Stimulated activated CD4-positive, alpha-beta T cell treated with anti-CD3 and anti-CD28 coated beads, Interleukin-2, amount 100 ng/mL, for 24 hours (primary cell): ENCODE measurements at regions not wholly inside any gene's neighbourhood (a gene's known extent, or its start where the extent isn't known, plus 50 kb on each side); places are given as distances from the start of the nearest gene placed in this dataset.
"Not testable (repeated sequence)": the region's sequence is repeated elsewhere in the genome, so short reads cannot be mapped to it uniquely, and the experiment has no call there.

Source experiments
- DNase-seq, 2 donors: peaks; one replicate each; pipeline ENCODE4 v3.0.0-alpha.2; 2020

DNA sequence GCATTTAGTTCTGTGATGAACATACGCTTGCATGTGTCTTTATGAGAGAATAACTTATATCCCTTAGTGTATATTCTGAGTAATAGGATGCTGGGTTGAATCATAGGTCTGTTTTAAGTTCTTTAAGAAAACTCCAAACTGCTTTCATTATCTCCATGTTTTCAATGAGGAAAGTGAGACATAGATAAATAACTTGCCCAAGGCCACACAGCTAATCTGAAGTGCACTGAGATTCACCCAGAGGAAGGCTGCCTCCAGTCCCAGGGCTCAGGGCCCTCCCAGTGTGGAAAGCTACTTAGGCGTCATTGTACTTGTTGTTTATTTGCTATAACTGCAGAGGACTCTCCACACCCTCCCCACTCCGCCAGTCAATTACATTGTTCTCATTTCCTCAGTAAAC lies 126.7 kb downstream of the INHBA start:
- no peak for DNase-seq

DNA sequence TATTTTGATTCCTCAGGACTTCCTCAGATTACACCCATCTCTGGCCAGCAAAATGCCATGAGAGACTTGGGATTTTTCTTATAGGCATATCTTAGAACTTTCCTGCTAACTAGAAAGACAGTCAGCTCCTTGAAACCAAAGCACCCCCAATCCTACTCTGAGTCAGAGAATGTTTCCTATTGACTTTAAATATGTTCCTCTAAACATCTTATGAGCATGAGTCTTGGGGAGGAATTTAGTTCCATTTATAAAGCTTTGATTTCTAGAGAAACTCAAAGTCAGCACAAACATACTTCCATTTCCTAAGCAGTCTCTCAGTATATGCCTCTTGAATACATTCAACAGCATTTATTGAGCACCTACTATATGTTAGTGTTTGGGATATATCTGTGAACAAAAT lies 128.5 kb downstream of the INHBA start:
- DNase-seq, result no peak

DNA sequence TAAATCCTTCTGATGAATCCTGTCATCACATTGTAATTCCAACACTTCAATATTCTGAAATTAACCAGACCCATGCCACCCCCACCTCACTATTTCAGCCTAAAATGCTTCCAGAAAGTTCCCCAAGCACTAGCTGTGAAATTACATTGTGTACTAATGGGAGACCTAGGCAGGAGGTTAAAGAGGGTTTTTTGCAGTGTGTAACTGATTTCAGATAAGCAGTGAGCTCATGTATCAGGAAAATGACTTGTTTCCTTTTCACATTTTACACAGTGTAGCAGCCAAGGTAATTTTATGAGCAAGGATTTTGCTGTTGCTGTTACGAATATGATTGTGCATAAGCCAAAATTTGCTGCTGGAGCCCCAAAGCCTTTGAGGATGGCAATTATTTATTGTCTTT lies 129.0 kb downstream of the INHBA start:
- DNase-seq, result no peak

DNA sequence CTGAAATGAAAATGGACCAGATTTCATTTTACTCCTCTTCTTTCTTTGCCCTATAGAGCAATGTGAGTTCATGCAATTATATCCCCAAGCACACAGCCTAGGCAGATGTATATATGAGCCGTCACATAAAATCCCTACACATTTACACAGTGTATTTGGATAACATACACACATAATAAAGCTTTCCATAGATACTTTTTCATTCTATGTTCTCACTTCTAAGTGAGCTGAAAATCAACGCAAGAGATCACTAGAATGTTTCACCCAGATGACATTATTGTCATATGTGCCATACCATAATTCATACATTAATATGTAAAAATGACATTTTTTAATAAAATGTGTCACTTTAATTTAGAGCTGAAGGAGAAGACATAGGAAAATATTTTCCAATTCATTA lies 129.4 kb downstream of the INHBA start:
- DNase-seq, result no peak

DNA sequence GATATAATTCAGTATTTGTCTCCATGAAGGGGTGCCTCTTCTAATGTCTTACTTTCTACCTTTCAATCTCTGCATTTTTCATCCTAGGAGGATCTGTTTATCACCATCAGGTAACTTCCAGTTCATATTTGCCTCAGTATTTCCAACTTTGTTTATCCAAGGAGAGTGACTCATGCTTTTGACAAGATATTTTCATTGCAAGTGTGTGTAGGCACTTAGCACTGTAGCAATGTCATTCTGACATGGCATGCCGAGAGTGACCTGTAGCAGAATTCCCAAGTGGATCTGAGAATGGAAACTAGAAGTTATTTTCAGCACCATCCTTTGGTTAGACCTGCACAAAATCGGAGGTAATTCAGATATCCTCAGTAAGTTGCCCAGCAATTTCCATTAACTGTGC lies 129.9 kb downstream of the INHBA start:
- no peak for DNase-seq

DNA sequence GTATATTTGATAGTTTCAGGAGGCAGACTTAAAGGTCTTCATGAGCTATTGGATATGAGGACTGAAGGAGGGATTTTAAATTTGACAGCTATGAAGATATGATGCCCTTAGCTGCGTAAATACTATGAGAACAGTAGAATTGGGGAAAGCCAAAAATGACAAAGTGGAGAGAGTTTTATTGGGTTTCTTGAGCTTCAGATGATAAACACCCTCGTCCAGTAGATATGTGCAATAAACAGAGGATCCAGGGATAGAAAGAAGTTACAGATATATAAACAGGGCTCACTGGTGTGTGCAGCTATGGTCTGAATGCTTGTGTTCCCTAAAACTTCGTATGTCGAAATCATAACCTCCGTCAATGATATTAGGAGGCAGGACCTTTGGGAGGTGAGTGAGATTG lies 131.3 kb downstream of the INHBA start:
- no peak for DNase-seq

DNA sequence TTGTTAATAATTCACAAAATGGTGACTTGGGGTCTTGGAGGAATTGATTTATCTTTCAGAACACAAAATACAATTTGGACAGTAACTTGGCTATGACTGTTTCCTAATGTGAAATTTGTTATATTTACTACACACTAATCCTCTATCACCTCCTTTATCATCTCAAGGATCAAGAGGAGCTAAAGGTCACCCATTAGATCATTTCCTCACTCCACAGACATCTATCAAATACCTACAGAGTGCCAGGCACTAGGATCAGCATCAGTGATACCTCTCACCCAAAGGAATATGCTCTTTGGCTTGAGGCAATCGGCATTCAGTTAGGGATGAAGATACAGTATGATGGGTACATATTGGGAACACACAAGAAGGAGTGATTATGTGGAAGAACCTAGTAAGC lies 132.1 kb downstream of the INHBA start:
- no peak for DNase-seq

DNA sequence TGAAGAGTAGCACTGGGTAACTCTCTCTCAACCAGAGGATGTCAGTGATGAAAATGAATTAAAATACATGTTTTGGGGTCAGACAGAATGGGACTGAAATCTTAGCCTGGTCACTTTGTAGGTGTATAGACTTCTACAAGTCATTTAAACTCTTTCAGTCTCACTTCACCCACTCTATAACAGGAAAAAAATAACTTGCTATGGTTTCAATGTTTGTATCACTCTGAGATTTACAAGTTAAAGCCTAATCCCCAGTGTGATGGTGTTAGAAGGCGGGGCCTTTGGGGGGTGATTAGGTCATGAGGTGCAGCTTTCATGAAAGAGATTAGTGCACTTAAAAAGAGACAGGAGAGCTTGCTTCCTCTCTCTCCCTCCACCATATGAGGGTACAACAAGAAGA lies 134.8 kb downstream of the INHBA start:
- DNase-seq, result no peak

DNA sequence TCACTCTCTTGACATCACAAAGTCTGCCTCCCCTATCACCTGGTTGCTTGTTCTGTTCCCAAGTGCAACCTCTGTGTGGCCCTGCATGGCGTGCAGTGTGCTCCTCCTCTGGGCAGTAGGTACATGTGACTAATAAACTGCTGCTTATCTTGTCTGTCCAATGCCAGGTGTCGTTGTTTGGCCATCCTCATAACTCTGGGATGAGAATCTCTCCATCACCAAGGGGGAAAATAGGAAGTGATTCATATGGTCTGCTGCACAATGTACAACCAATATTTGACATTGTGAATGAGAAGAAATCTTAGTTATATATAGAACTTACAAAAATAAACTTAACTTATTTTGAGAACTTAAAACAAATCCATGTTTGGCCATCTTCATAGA lies 135.2 kb downstream of the INHBA start:
- DNase-seq, result no peak

DNA sequence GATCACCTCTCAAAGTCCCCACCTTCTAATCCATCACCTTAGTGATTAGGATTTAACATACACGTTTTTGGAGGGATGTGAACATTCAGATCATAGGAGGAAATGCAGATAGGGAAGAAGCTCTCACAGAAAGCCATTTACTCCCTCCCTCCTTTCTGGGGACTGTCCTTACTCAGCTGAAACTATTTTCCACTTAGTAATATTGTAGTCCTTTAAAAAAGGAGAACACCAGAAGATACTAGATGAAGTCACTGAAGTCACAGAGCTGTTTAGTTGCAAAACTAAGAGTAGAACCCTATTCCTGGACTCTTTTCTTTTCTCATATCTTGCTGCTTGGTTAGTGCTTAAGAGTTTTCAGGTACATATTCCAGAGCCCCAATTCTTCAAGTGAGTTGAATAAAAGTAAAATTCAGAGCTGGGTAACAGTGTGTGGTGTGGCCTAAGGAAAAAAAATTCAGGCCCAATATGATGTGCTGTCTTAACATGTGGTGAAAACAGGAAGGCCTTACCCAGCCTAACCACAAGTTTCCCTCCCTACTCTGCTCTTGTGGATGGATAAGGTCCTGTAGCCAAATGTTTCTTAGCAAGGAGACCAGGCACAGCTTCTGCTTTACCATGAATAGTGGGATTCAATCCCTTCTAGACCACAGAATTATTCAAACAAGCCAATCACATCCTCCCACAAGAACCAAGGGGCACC lies 135.7 kb downstream of the INHBA start:
- DNase-seq, result no peak

DNA sequence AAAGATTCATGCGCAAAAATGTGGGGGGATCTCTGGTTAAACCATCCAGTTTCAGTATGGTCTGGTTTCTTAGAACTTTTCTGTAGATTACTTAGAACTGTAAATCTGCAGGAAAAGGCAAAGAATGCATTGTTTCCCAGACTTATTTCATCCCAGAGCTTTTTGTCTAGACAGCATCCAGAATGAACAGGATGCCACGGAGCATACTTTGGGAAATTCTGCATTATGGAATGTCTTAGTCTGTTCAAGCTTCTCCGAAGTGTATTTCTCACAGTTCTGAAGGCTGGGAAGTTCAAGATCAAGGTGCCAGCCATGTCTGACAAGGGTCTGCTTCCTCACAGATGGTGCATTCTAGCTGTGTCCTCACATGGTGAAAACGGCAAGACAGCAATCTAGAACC lies 136.3 kb downstream of the INHBA start:
- no peak for DNase-seq

DNA sequence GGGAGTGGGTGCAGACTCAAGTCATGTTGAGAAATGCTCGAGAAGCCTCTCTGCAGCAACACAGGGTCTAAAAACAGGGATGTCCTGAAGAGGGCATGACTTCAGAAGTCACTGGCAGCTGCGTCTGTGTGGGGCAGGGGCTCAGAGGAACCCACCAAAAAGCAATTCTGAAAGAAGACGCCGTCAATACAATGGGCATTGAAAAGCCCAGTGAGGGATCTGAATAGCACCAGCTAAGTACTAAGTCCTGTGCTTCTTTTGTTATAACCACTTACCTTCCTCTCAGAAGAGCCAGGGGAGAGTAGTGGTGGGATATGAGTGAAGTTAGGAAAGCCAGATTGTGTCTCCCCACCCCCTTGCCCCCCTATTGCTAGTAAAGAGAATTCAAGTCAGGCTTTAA lies 137.2 kb downstream of the INHBA start:
- no peak for DNase-seq

DNA sequence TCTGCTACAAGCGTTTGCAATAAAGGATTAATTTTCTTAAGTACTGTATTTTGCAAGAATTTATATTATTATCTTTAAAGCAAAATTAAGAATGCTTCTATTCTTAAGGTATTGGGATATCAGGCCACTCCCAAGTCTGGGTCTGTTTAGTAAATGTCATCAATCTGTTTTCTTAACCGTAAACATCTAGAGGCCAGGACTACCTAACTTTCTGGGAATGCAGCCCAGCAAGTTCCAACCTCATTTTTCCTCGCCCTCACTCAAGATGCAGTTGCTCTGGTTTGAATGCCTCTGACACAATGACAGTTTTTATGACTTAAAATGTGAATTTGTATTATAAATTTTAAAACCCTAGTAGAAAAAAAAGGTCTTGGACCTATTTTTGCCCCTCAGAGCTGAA lies 143.5 kb downstream of the INHBA start:
- DNase-seq, result no peak

DNA sequence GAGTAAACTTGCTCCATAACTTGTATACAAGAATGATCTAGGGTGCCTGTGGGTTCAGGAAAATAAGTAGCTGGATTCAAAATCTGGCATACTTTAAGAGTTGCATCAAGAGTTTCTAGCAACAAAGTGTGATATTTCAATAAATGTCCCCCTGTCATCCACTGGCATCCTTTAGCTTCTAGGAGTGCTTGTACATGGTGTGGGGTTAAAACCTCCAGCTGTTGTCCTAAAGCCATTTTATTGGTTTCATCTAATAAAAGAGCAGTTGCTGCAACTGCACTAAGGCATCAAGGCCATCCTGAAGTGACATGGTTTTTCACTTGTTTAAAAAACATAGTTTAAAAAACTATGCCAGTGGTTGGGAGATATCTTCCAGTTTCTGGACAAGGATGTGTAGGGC lies 148.4 kb downstream of the INHBA start:
- no peak for DNase-seq

DNA sequence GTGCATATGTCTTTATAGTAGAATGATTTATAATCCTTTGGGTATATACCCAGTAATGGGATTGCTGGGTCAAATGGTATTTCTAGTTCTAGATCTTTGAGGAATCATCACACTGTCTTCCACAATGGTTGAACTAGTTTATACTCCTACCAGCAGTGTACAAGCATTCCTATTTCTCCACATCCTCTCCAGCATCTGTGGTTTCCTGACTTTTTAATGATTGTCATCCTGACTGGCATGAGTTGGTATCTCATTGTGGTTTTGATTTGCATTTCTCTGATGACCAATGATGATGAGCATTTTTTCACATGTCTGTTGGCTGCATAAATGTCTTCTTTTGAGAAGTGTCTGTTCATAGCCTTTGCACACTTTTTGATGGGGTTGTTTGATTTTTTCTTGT lies 152.8 kb downstream of the INHBA start:
- DNase-seq, result not testable (repeated sequence)

DNA sequence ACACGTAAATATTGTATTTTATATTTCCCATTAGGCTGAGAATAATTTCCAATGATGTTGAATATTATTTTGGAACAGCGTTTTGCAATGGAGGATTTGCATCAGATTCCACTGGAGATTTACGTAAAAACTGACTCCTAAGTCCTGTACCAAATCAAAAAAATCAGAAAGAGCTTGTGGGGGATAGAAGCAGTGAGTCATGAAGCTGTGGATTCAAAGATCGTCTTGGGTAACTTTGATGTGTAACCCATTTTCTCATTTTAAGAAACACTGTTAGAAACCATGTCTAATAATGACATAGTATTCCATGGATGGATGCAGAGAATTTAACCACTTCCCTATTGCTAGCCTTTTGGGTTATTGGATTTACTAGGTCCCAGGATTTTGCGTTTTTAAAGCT lies 158.6 kb downstream of the INHBA start:
- no peak for DNase-seq

DNA sequence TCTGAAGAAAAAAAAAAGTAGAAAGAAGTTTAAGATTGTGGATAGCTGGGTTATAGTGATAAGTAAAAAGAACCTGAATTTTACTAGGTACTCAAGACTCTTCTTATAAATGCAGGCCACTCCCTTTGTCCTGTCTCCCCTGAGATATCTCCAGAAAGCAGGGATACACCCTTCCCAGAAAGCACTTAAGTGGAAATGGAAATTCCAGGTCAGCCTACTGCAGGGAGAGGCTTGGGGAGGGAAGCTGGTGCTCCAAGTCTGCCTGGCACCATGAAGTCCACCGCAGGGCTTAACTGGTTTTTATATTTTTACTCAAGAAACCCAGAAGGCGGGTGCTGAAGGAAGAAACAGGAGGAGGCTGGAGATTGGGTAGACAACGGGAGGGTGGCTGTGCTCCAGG lies 162.3 kb downstream of the INHBA start:
- no peak for DNase-seq

DNA sequence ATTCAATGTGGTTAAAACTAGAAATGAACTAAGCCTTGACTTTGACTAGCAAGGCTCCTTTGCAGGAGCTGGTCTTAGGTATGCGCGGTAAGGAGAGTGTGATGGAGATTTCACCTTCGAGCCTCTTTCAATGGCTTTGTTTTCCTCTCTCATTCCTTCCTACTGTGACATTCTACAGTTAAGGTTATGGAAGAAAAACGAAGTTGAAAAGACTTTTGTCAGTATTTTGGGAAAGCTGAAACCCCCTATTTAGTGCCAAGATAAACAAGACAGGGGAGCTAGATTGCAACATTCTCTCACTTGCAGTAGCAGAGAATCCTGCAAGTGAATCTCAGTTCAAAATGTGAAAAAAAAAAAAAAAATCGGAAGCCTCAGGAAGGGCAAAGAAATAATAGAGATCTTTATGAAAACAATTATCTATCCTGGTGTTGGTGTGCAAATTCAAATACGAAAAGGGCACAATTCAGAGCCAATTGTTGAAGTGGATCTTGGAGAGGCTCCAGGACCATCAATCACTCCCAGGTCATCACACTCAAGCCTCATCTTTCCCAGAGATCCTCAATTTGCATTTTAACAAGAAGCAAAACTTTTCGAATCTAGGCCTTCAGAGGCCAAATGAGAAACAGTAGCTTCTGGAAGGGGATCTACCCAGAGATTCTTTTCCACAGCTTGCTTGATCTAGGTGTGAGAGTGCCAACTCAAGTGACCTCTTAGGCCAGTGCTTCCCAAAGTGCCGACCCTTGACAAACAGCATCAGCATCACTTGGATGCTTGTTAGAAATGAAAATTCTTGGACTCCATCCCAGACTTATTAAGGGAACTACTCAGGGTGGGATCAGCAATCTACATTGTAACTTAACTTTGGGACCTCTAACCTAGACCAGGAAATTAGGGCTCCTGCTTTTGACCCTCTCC lies 163.8 kb downstream of the INHBA start:
- no peak for DNase-seq

DNA sequence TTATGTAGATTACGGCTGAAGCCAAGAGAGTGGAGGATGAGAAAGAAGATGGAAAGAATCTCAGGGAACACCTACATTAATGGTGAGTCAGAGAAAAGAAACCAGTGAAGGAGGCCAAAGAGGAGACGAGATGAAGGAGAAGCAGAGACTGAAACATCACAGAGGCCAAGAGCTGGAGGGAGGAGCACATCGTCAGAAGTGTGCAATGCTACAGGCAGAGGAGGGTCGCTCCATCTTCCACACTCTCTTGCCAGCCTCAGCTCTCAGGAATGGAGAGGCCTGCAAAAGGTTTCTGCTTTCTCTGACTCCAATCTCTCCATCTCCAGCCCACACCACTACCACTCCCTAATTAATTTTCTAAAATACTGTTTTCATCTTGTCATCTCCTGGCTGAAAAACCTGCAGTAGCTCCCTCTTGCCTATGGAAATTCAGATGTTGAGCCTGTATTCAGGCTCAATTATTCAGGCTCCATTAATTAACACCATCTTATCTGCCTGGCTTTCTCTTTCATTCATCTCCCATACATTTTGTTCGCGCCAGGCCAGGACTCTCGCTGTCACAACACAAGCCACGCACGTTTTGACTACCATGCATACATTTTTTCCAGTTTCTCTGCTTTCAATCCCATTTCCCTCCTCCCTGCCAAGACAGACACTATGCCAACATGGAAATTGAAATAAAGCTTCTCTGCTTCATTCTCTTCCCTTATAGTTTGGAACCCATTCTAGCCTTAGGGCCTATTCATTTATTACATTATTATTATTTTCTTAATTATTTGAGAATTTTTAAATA lies 165.8 kb downstream of the INHBA start:
- DNase-seq, result no peak

DNA sequence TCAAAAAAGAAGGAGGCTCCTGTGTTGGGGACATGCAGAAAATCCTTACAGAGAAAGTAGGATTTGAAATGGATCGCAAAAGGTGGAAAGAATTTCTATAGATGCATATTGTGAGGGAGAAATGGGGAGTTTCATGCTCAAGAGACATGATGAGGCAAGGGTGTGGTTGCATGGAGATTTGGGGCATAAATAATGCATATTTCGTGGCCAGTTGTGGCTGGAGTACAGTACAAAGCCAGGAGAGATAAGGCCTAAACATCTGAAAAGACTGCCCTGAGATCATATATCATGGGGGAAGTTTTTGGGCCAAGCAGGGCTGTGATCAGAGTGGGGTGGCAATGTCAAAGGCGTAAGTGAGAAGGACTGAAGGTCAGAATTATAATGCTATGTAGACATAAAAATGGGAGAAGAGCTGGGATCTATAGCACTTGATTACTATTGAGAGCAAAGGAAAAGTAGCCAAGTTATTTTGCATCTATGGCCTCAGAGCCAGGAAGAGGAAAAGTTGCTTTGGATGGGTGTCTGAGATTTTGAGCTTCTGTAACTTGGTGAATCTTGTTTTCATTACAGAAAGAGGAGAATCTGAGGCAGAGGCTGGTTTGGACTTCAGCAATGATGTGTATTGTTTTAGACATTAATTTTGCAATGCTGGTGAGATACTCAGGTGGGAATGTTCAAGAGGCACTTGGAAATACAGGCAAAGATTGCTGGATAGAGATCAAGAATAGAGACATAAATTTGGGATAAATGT lies 166.6 kb downstream of the INHBA start:
- no peak for DNase-seq

DNA sequence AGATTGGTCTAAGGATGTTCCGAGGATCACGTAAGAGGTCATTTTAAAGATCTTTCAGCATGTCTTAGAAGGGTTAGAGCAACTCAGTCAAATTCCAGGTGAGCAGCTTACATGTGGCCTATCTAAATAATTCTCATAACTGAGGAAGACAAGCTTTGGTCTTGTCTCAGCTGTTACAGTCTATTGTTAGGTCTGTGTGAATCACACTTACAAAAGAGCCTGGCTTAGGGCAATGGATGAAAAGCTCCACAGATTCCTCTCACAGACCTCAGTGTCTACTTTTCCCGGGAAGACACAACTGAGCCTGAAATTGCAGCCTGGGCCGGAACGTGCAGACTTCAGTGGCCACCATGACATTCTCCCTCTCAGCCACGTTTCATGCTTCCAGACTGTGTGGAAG lies 173.1 kb downstream of the INHBA start:
- DNase-seq, result no peak

DNA sequence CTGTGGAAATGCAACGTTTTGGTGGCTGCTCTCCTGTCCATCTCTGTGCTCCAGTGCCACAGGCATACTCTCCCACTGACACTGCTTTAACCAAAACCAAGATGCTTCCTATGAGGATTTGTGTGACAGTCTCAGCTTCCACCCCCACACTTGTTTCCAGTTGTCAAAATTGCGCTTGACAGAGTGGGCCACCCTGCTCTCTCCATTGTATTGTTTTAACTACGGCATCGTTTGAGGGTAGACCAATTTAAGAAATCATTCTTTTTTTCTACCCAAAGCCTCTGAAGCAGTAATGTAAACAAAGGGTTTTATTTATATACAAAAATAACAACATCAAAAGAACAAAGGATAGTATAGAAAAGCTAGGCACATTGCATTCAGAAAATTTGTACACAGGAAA lies 178.0 kb downstream of the INHBA start:
- no peak for DNase-seq

DNA sequence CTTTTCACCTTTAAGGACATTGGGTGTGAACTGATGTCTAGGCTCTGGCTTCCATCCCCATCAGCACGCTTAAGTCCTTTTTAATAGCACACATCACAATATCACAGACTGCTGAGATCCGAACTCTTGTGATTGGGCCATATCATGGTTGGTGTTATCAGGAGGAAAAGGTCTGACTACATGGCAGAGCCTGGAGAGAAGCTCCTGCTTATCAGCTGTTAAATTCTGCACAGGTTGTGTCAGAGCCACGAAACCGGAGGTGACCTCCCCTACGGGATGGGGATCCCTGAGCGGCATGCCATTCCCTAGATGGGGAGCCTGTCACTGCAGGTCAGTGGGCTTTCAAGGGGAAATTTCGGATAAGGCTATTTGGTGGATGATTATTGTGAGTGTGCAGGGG lies 182.4 kb downstream of the INHBA start:
- no peak for DNase-seq
